H54 (cell line): ENCODE measurements at regions not wholly inside any gene's neighbourhood (a gene's known extent, or its start where the extent isn't known, plus 50 kb on each side); places are given as distances from the start of the nearest gene placed in this dataset.
"Not testable (repeated sequence)": the region's sequence is repeated elsewhere in the genome, so short reads cannot be mapped to it uniquely, and the experiment has no call there.

Source experiments
- DNase-seq: peaks from one replicate; pipeline ENCODE4 v3.0.0; 2011; ENCODE audit warnings: low spot score, mixed read lengths; ENCODE audit not compliant: insufficient read length
- FAIRE-seq: peaks from 3 replicates; lab custom pipeline; 2011; peaks lifted over from hg19 to GRCh38; lab: Jason Lieb, UNC
- POLR2A ChIP-seq: IDR thresholded peaks from 2 replicates; pipeline ENCODE4 v1.6.1; 2011; ENCODE audit warnings: low read depth, mild to moderate bottlenecking, low read length

DNA sequence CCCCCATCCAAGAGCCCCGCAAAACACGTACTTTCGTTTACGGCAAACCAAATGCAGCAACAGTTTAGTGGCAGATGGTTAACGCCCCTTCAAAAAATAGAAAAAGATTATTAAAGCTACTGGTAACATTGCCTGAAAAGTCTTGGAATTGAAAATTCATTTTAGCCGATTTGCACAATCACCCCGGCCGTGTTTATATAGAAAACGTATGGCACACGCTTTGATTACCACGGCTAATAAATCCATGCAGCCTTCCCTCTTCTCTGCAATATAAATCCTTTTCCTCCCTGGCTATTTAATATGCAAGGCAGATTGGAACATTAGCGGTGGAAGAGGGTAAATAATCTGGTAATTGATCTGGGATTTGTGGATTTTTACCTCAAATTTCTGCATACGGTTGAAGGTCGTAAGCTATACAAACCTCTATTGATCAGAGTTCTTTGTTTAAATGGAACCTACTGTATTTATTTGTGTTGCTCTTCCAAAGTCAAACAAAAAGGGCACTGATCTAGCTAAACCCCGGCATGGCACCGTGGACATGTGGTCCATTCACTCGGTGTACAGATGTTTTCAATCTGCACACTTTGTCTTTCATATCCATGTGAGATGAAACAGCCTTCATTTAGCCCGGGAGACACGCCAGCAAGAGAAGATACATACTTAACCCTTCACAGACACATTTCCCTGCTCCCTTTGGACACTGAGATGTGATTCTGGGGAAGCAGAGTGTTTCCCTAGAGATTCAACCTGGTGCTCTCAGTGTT is 238.1 kb upstream of the MAF start:
- FAIRE-seq (no peak), DNase-seq (no peak)
- no peak for TF ChIP-seq POLR2A

DNA sequence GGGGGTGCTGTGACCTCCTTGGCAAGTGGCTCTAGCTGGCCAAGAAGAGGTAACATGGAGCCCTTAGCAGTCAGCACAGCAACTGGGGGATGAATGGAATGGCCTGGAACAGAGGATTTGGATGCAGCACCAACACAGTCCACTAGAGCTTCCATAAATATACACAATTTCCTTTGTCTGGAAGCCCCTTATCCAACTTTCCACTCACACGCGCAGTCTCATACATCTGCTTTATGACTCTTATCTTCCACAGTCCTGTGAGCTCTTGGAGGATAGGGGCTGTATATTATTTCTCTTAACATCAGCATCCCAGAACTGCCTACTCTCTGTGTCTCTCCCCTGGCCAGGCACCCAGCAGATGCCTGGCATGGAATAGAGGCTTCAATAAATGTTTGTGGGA is 235.6 kb upstream of the MAF start:
- TF ChIP-seq POLR2A, result no peak
- DNase-seq (no peak), FAIRE-seq (no peak)

DNA sequence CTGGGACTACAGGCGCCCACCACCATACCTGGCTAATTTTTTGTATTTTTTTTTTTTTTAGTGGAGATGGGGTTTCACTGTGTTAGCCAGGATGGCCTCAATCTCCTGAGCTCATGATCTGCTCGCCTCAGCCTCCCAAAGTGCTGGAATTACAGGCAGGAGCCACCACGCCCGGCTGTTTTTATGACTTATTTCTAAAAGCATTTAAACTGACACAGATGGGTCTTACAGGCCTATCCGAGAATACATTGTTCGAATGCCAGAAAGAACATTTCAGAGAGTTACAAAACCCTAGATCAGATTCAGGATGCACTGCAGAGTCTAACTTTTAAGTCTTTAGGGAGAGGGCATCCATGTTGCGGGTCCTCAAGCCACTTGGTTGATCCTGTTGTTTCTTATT is 234.7 kb upstream of the MAF start:
- no peak for FAIRE-seq
- TF ChIP-seq POLR2A, result no peak
- no peak for DNase-seq

DNA sequence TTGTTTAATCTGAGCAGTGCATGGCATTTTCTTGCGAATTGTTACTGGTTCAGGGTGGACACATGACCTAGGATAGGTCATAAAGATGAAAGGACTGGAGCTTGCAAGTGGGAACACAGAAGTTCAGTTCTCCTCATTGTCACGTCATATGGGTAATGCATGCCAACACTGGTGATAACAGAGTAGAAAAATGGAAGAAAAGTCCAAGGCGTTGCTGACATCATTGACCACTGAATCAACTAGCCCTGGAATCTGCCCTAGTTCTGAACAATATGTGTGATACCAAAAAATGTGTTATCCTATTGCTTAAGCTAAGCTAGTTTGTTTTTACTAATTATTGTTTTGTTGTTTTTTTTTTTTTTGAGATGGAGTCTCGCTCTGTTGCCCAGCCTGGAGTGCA is 234.2 kb upstream of the MAF start:
- FAIRE-seq, result no peak
- no peak for DNase-seq
- TF ChIP-seq POLR2A, result no peak

DNA sequence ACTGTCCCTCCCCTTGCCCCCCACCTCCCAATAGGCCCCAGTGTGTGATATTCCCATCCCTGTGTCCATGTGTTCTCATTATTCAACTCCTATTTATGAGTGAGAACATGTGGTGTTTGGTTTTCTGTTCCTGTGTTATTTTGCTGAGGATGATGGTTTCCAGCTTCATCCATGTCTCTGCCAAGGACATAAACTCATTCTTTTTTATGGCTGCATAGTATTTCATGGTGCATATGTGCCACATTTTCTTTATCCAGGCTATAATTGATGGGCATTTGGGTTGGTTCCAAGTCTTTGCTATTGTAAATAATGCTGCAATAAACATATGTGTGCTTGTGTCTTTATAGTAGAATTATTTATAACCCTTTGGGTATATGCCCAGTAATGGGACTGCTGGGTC is 233.5 kb upstream of the MAF start:
- not testable (repeated sequence) for DNase-seq, FAIRE-seq

DNA sequence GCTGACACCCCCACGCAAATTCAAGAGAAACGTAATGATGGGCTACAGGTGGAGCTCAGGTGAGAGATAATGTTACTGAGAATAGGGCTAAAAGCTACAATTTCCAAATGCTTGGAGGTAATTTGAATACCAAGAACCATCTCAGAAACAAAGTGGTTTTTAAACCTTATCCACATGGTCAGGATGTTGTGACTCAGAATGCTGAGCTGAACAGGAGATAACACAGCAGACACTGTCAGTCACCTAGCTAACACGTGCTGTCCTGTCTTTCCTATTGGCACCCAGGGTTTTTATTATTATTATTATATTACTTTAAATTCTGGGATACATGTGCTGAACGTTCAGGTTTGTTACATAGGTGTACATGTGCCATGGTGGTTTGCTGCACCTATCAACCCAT is 233.0 kb upstream of the MAF start:
- FAIRE-seq (no peak), DNase-seq (no peak)
- TF ChIP-seq POLR2A, result no peak

DNA sequence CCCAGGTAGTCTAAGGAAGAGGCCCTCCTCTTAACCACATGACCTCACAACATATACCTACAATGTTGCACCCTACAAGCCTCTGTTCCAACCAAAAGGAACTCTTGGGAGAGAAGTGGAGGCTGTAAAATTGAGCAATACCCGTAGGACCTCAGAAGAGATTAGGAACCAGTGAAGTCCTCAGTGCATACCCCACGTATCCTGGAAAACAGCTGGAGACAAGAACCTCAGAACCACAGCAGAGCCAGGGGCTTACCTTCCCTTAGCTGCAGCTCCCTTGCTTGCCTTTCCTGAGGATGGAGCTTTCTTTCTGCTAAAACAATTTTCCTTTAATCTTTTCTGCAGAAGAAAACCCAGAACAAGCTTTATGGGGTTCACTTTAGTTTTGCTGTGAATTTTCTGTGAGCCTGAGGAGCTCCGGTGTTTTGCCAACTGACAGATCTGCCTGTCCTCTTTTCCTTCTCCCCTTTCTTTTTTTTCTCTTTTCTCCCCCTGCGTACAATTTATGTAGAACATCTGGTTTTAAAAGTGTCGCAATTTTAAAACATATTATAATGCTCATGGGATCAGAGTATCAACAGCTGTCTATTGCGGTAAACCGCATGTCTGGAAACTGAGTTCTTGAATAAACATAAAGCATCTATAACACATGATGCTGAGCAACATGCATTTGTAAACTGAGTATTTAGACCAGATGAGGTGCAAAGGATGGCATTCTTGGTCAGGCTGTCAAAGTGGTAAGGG is 226.4 kb upstream of the MAF start:
- DNase-seq (no peak), FAIRE-seq (no peak)
- TF ChIP-seq POLR2A, result no peak

DNA sequence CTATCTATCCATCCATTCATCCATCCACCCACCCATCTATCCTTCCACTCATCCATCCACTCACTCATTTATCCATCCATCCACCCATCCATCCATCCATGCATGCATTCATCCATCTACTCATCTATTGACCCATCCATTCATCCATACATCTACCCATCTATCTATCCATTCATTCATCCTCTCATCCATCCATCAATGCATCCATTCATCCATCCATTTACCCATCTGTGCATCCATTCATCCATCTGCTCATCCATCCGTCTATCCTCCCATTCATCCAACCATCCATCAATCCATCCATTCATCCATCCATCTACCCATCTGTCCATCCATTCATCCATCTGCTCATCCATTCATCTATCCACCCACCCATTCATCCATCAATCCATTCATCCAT is 224.5 kb upstream of the MAF start:
- TF ChIP-seq POLR2A, result no peak
- FAIRE-seq (no peak), DNase-seq (no peak)

DNA sequence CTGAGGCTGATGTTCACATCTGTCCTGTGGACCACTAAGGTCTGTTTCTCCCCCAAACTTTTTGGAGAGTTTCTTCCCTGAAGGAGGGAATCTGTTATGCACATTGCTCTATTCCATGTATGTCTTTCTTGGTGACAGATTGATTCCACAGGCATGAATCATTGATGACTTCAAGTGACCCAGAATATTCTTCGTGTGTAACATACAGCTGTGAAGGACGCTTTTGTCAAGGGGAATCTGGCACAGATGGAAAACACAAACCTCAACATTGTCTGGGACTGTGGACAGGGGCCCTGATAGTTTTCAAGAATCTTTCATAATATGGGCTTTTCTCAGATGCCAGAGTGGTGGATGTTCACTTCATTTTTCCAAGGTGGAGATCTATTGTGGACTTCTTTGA is 223.1 kb upstream of the MAF start:
- DNase-seq, result no peak
- FAIRE-seq, result no peak
- no peak for TF ChIP-seq POLR2A

DNA sequence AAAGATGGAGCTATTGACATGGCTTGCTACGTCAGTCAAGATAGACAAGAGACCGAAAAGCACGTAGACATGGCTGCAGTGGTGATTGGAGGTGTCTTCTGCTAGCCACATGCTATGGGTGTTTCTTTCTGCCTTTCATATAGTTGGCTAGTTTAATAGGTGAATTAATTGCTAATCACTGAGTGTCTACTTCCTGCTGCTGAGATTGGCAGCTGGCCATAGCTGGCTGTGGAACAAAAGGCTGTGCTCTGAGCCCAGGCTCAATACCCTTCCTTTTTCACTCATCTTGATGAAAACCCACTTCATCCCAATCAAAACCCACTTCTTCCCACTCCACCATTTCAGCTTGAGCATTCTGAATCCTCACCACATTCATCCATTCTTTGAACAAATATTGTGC is 221.4 kb upstream of the MAF start:
- TF ChIP-seq POLR2A, result no peak
- FAIRE-seq, result no peak
- no peak for DNase-seq

DNA sequence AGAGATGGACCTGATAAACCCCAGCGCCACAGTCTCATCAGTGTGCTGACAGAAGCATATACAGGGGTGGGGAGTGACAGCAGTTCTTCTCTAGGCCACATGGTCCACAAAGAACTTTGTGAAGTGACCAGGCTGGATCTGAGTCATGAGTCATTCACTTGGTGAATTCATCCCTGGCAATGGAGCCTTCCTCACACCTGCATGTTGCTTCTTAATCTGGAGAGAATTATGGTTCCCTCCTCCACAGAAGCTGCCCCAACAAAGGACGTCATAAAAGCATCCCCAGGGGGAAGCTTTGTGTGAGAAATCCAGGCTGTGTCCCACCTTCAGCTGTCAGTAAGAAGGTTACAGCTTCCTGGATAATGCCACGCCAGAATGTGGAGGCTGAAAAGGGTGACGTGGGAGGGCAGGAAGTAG is 215.6 kb upstream of the MAF start:
- TF ChIP-seq POLR2A, result no peak
- FAIRE-seq (no peak), DNase-seq (no peak)

DNA sequence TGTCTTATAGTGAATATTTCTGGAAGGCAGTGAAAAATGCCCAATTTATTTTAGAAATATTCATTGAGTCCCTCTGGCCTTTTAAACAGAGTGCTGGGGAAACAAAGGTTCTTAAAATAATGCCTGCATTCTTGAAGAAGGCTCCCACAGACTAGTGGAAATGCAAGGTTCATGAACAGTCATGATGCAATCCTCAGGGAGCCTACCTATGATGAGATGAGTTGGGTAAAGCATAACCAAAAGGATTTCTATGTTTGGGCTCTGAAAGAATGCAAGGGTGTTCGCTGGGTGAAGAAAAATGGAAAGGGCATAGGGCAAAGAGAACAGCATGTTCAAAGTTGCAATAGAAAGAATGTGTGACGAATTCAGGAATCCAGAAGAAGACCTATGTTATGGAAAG is 214.5 kb upstream of the MAF start:
- FAIRE-seq (no peak), DNase-seq (no peak)
- no peak for TF ChIP-seq POLR2A

DNA sequence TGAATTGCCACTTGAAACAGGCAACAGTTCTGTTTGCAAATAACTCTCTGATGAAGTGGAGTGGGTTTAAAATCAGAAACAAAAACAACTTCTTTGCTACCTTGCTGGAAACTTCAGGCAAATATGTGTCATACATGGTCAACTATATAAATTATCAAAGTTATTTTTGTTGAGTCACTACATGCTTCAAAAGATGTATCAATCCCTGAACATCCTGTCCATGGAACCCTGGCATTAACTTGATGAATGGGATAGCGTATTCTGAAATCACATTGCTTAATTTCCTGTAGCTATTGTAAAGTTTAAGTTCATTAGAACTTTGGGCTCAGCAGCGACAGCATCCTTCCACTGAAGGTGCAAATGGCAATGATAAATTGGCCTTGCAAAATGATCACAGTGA is 213.6 kb upstream of the MAF start:
- DNase-seq, result no peak
- no peak for FAIRE-seq
- no peak for TF ChIP-seq POLR2A

DNA sequence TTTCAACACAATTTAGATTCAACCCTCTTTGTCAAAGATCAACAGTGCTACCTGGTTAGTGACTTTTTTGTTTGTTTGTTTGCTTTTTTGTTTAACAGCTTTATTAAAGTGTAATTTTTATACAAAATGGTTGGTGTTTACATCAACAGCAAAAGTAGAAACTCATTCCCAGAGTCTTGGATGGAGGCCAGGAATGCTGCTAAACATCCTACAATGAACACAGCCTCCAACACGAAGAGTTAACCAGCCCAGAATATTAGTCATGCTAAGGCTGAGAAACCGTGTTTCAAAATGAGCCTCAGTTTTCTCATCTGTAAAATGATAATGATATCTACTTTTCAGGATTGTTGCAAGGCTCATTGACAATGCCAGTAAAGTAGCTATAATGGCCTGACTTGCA is 211.0 kb upstream of the MAF start:
- FAIRE-seq (no peak), DNase-seq (no peak)
- TF ChIP-seq POLR2A, result no peak
